Motor neuron (in vitro differentiated cells): ENCODE measurements at regions not wholly inside any gene's neighbourhood (a gene's known extent, or its start where the extent isn't known, plus 50 kb on each side); places are given as distances from the start of the nearest gene placed in this dataset.
"Not testable (repeated sequence)": the region's sequence is repeated elsewhere in the genome, so short reads cannot be mapped to it uniquely, and the experiment has no call there.

Experiments used
- ATAC-seq, 8 experiments: fragments of 200-7000 bp; cut with Tn5 transposase; replicated peaks in 6 of 8; 2 replicates each; pipeline ENCODE4 v1.8.0; 2021; ENCODE audit warnings: mild to moderate bottlenecking in 8 of 8, moderate library complexity in 8 of 8
- H3K27ac ChIP-seq, 2 donors: fragments of 250-450 bp; sonication (Bioruptor Pico); 2 replicates each; pipeline ENCODE4 v1.9.0; 2021; ENCODE audit warnings: antibody characterized with exemption in 2 of 2, mild to moderate bottlenecking in 2 of 2, moderate library complexity in 1 of 2
- H3K4me1 ChIP-seq, 2 donors: fragments of 250-450 bp; sonication (Bioruptor Pico); replicated peaks in 1 of 2; 2 replicates each; pipeline ENCODE4 v1.6.1; 2021; ENCODE audit warnings: antibody characterized with exemption in 2 of 2, mild to moderate bottlenecking in 2 of 2, moderate library complexity in 1 of 2
- H3K4me3 ChIP-seq, 5 donors: fragments of 250-450 bp; sonication (Bioruptor Pico); 2 replicates each; pipeline ENCODE4 v1.9.0; 2021; ENCODE audit warnings: antibody characterized with exemption in 5 of 5, mild to moderate bottlenecking in 5 of 5, moderate library complexity in 4 of 5
- WGBS, 10 experiments: fragments of 450-650 bp; shearing (Covaris generic); methylation state at CpG; one replicate each; pipeline ENCODE4 v1.0.0; 2022; 5-methylcytosine and 5-hydroxymethylcytosine counted together
- in situ Hi-C, 9 experiments: fragments of 400-800 bp; cut with MboI; loops; one replicate each; pipeline ENCODE4 v1.15.0; 2021; ENCODE audit warnings: low sequenced_read_pairs in 9 of 9, low pct_unique_long_range_greater_than_20kb in 2 of 9; ENCODE audit not compliant: unreplicated experiment in 9 of 9

GRCh38 chr6:134436281-134436815 lies 118.4 kb upstream of the SGK1 start:
- Histone ChIP-seq H3K4me1 (peaks cover 0 to 9% of the 10 kb centered on the region in 2 donors), H3K27ac (no peak overlapping the region), H3K4me3 (no peak overlapping the region)
- in situ Hi-C loops: loop anchor here in 1 of 9 experiments (25.0 kb wide), 2 partner anchors 201 to 376 kb away; no protein-coding TSS in a partner anchor
- peak; percentile 99 to 100 (median 100) for ATAC-seq
- WGBS, 10 experiments: 0 to 80% (median 27%) methylated on average over 1 to 8 of the region's 9 CpGs; no CpG with 5 or more reads in 1 of the 10 experiments

GRCh38 chr6:134435814-134436280 lies 117.9 kb upstream of the SGK1 start:
- 0 to 92% (median 83%) methylated on average over 1 to 3 of the region's 3 CpGs; no CpG with 5 or more reads in 4 of the 10 experiments for WGBS, 10 experiments
- in situ Hi-C loops: loop anchor here in 1 of 9 experiments (25.0 kb wide), 2 partner anchors 201 to 376 kb away; no protein-coding TSS in a partner anchor
- no peak overlapping the region for H3K27ac ChIP-seq

GRCh38 chr6:134434019-134434942 lies 116.4 kb upstream of the SGK1 start:
- in situ Hi-C loops: loop anchor here in 1 of 9 experiments (25.0 kb wide), 2 partner anchors 203 to 378 kb away; no protein-coding TSS in a partner anchor
- Histone ChIP-seq H3K27ac (no peak overlapping the region), H3K4me3 (no peak overlapping the region), H3K4me1 (peaks cover 0 to 9% of the 10 kb centered on the region in 2 donors)
- 80 to 100% (median 95%) methylated on average over 1 to 9 of the region's 9 CpGs for WGBS, 10 experiments
- no peak for ATAC-seq

More at GRCh38 chr6:134435814-134436280, 117.9 kb upstream of the SGK1 start:
- no peak overlapping the region for H3K4me3 ChIP-seq
- peaks cover 0 to 9% of the 10 kb centered on the region in 2 donors for H3K4me1 ChIP-seq
- ATAC-seq: peak in 6 of 8 experiments; percentile 48 to 52 (median 50)

- no peak for ATAC-seq
- in situ Hi-C loops: loop anchor here in 1 of 9 experiments (25.0 kb wide), 2 partner anchors 205 to 380 kb away; no protein-coding TSS in a partner anchor
- Histone ChIP-seq H3K27ac (no peak overlapping the region), H3K4me1 (peaks cover 0 to 9% of the 10 kb centered on the region in 2 donors), H3K4me3 (no peak overlapping the region)
- 0 to 50% (median 45%) methylated on average over 1 to 2 of the region's 2 CpGs; no CpG with 5 or more reads in 2 of the 10 experiments for WGBS, 10 experiments
Measured at GRCh38 chr6:134432036-134432435, 114.1 kb upstream of the SGK1 start.

GRCh38 chr6:134431421-134431859 lies 113.5 kb upstream of the SGK1 start:
- in situ Hi-C loops: loop anchor here in 1 of 9 experiments (25.0 kb wide), 2 partner anchors 206 to 381 kb away; no protein-coding TSS in a partner anchor
- Histone ChIP-seq H3K27ac (no peak overlapping the region), H3K4me1 (peaks cover 0 to 6% of the 10 kb centered on the region in 2 donors), H3K4me3 (no peak overlapping the region)
- WGBS, 10 experiments: 35 to 87% (median 75%) methylated on average over 1 to 3 of the region's 3 CpGs; no CpG with 5 or more reads in 2 of the 10 experiments
- no peak for ATAC-seq

GRCh38 chr6:134429861-134430380 lies 112.0 kb upstream of the SGK1 start:
- in situ Hi-C loops: loop anchor here in 1 of 9 experiments (25.0 kb wide), 2 partner anchors 207 to 382 kb away; no protein-coding TSS in a partner anchor
- Histone ChIP-seq H3K4me3 (no peak overlapping the region), H3K27ac (no peak overlapping the region), H3K4me1 (no peaks in the 10 kb centered on the region)
- peak in 3 of 8 experiments; percentile 94 to 99 (median 98) for ATAC-seq
- 39 to 100% (median 89%) methylated on average over 1 to 3 of the region's 4 CpGs; no CpG with 5 or more reads in 3 of the 10 experiments for WGBS, 10 experiments

- ATAC-seq: no peak
- no peak overlapping the region for H3K4me3 ChIP-seq
- 88 to 100% (median 100%) methylated on average over 1 of the region's 1 CpG; no CpG with 5 or more reads in 5 of the 10 experiments for WGBS, 10 experiments
- H3K4me1 ChIP-seq: no peaks in the 10 kb centered on the region
- H3K27ac ChIP-seq: no peak overlapping the region
- in situ Hi-C loops: loop anchor here in 1 of 9 experiments (25.0 kb wide), 2 partner anchors 210 to 385 kb away; no protein-coding TSS in a partner anchor
Measured at GRCh38 chr6:134427721-134428120, 109.8 kb upstream of the SGK1 start.

GRCh38 chr6:134426623-134427022 lies 108.7 kb upstream of the SGK1 start:
- ATAC-seq: no peak
- in situ Hi-C loops: loop anchor here in 1 of 9 experiments (25.0 kb wide), 2 partner anchors 211 to 386 kb away; no protein-coding TSS in a partner anchor

GRCh38 chr6:134425917-134426316 lies 108.0 kb upstream of the SGK1 start:
- WGBS, 10 experiments: 80 to 100% (median 83%) methylated on average over 1 of the region's 1 CpG; no CpG with 5 or more reads in 7 of the 10 experiments
- H3K27ac ChIP-seq, ATAC-seq, H3K4me1 ChIP-seq, H3K4me3 ChIP-seq: not testable (repeated sequence)
- in situ Hi-C loops: loop anchor here in 1 of 9 experiments (25.0 kb wide), 2 partner anchors 211 to 386 kb away; no protein-coding TSS in a partner anchor

More at GRCh38 chr6:134426623-134427022, 108.7 kb upstream of the SGK1 start:
- WGBS, 10 experiments: 40 to 96% (median 80%) methylated on average over 1 to 4 of the region's 4 CpGs; no CpG with 5 or more reads in 4 of the 10 experiments
- no peak overlapping the region for H3K4me3 ChIP-seq
- peaks cover 0 to 1% of the 10 kb centered on the region in 2 donors for H3K4me1 ChIP-seq
- no peak overlapping the region for H3K27ac ChIP-seq

GRCh38 chr6:134425513-134425912 lies 107.6 kb upstream of the SGK1 start:
- 17 to 100% (median 82%) methylated on average over 1 to 6 of the region's 6 CpGs; no CpG with 5 or more reads in 1 of the 10 experiments for WGBS, 10 experiments
- H3K27ac ChIP-seq: no peak overlapping the region
- no peak for ATAC-seq
- no peak overlapping the region for H3K4me3 ChIP-seq
- in situ Hi-C loops: loop anchor here in 1 of 9 experiments (25.0 kb wide), 2 partner anchors 212 to 387 kb away; no protein-coding TSS in a partner anchor
- H3K4me1 ChIP-seq: peaks cover 0 to 4% of the 10 kb centered on the region in 2 donors

GRCh38 chr6:134424798-134425170 lies 106.9 kb upstream of the SGK1 start:
- 75 to 100% (median 100%) methylated on average over 1 of the region's 1 CpG; no CpG with 5 or more reads in 2 of the 10 experiments for WGBS, 10 experiments
- no peak for ATAC-seq
- Histone ChIP-seq H3K4me3 (no peak overlapping the region), H3K27ac (no peak overlapping the region), H3K4me1 (peaks cover 0 to 4% of the 10 kb centered on the region in 2 donors)
- in situ Hi-C loops: loop anchor here in 1 of 9 experiments (25.0 kb wide), 2 partner anchors 213 to 388 kb away; no protein-coding TSS in a partner anchor

GRCh38 chr6:134424165-134424797 lies 106.4 kb upstream of the SGK1 start:
- in situ Hi-C loops: no loop called here
- 29 to 100% (median 63%) methylated on average over 1 to 2 of the region's 2 CpGs for WGBS, 10 experiments
- H3K4me1 ChIP-seq: peaks cover 0 to 4% of the 10 kb centered on the region in 2 donors
- no peak overlapping the region for H3K27ac ChIP-seq
- no peak for ATAC-seq
- no peak overlapping the region for H3K4me3 ChIP-seq
